ENCODE measurements at regions not wholly inside any gene's neighbourhood (a gene's known extent, or its start where the extent isn't known, plus 50 kb on each side); places are given as distances from the start of the nearest gene placed in this dataset.
"Not testable (repeated sequence)": the region's sequence is repeated elsewhere in the genome, so short reads cannot be mapped to it uniquely, and the experiment has no call there.

DNA sequence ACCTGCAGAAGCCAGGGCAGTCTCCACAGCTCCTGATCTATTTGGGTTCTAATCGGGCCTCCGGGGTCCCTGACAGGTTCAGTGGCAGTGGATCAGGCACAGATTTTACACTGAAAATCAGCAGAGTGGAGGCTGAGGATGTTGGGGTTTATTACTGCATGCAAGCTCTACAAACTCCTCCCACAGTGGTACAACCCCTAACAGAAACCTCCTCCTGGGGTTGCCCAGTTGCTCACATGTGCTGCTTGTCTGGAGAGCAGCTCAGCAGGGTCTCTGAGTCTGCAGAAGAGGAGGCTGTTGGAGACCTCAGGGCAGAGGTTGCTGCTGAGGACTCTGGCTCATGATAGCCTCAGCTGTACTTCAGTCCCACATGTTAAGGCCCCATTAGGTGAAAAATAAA, 1269.1 kb downstream of the RPIA start:
- DNase-seq (ENCODE audit: low read depth in 2 of 2): not testable (repeated sequence)

DNA sequence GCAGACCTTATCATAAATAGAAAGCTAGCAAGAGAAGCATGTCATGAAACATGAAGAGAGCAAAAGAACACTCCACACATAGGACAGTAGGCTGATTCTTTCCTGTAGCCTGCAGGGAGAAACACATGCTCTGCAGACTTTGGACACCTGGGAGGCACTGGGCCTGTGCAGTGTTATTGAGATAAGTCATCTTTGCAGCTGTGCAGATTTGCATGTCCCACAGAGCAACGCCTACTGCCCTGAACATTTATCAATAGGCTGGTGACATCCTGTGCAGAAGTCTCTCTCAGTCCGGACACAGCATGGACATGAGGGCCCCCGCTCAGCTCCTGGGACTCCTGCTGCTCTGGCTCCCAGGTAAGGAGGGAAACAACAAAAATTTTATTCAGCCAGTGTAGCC, 1277.1 kb downstream of the RPIA start:
- DNase-seq (ENCODE audit: low read depth in 2 of 2): not testable (repeated sequence)

GRCh38 chr2:89969190-89969589, 1277.7 kb downstream of the RPIA start:
- not testable (repeated sequence) for DNase-seq (ENCODE audit: low read depth in 2 of 2)

DNA sequence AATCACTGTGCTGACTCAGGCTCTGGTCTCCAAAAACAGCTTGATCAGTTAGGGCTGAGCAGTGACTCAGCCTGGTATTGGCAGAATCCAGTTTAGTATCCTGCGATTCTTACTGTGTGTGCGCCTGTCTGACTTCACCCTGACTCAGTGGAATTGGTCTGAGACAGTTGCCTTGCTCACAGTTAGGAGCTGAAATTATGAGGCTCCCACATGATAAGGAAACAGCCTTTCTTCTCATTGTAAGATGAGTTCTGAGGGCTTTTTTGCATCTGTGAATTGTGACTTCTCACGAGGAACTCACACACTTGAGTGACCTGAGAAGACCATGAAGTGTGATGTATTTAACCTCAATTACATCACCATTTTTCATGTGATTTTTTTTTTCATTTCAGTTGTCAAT, 1282.4 kb downstream of the RPIA start:
- DNase-seq (ENCODE audit: low read depth in 2 of 2): not testable (repeated sequence)

GRCh38 chr2:89979826-89980537, 1288.5 kb downstream of the RPIA start:
- not testable (repeated sequence) for DNase-seq (ENCODE audit: low read depth in 2 of 2)

DNA sequence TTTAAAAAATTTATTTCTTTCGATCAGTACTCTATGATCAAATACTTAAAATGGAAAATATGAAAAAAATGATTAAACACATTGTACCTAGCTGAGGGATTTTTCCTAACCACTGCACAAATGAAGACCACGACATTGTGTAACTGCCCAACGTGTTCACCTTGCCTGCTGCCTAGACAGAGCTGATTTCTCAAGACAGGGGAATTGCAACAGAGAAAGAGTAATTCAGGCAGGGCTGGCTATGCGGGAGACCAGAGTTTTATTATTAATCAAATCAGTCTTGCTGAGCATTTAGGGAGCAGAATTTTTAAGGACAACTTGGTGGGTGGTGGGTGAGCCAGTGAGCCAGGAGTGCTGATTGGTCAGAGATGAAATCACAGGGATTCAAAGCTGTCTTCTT, 1290.8 kb downstream of the RPIA start:
- not testable (repeated sequence) for DNase-seq (ENCODE audit: low read depth in 2 of 2)

GRCh38 chr2:89985650-89986049, 1294.2 kb downstream of the RPIA start:
- DNase-seq (ENCODE audit: low read depth in 2 of 2): not testable (repeated sequence)

GRCh38 chr2:89986532-89986931, 1295.1 kb downstream of the RPIA start:
- not testable (repeated sequence) for DNase-seq (ENCODE audit: low read depth in 2 of 2)

DNA sequence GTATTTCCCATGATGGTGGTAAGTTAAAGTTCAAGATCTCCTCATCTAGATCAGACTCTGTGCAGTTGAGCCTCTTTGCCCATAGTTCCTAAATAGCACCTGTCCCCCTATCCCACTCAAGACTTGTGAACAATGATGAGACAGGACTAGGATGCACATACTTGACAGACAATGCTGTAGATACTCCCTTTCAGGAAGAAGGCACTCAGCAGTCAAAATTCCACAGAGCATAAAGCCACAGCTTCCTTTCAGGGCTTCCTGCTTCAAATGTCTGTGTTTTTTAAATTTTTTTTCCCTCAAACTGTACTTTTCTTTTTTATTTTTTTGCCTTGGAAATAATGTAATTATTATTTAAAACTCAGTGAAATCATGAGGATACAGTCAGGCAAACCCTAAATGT, 1305.3 kb downstream of the RPIA start:
- DNase-seq (ENCODE audit: low read depth in 2 of 2): not testable (repeated sequence)

DNA sequence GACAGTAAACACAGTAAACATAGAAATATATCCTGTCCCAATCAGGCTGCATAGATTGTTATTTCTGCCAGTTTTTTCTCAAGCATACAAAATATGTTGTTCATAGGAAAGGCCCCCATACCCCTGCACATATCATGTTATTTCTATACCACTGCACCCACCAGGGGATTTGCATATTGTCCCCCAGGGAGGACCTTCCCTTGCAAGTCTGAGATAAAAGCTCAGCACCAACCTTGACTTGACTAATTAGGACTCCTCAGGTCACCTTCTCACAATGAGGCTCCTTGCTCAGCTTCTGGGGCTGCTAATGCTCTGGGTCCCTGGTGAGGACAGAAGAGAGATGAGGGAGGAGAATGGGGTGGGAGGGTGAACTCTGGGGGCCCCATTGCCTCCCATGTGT, 1313.1 kb downstream of the RPIA start:
- not testable (repeated sequence) for DNase-seq (ENCODE audit: low read depth in 2 of 2)

- not testable (repeated sequence) for DNase-seq (ENCODE audit: low read depth in 2 of 2)
Measured at GRCh38 chr2:90010442-90011100, 1319.1 kb downstream of the RPIA start.

GRCh38 chr2:90011101-90011443, 1319.6 kb downstream of the RPIA start:
- DNase-seq (ENCODE audit: low read depth in 2 of 2): not testable (repeated sequence)

GRCh38 chr2:90019908-90020307, 1328.4 kb downstream of the RPIA start:
- DNase-seq (ENCODE audit: low read depth in 2 of 2): not testable (repeated sequence)

DNA sequence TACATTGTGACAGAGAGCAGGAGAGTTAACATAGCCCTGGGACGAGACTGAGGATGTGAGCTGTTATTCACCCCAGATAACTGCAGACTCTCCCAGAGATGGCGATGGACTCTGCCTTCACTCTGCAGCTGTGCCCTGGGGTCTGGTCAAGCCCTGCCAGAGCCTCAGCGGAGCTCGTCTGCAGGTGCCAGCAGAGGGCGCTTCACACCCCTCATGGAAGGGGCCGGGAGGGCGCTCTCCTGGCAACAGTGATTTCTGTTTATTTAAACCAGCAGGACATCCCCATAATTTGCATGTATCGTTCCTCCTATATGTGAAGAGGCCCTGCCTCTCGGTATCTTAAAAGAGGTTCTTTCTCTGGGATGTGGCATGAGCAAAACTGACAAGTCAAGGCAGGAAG, 1329.8 kb downstream of the RPIA start:
- DNase-seq (ENCODE audit: low read depth in 2 of 2): not testable (repeated sequence)

DNA sequence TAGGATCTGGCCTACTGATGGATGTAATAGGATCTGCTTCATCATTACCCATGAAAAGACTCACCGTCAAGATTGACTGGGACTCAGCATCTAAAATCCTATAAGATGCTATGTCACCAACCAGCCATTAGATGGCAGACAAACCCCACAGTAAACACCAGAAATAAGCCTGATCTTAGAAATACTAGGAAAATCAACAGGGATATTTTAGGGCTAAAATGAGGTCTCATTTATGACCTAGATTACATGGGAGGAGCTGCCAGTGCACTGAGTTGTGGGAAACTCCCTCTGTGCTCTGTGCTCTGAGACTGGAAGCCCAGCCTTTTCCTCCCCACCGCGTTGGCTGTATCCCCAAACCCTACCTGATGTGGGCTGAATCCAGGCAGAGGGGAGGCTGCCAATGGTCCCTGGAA, 1335.8 kb downstream of the RPIA start:
- DNase-seq (ENCODE audit: low read depth in 2 of 2): not testable (repeated sequence)

- DNase-seq (ENCODE audit: low read depth in 2 of 2): not testable (repeated sequence)
Measured at GRCh38 chr2:90028381-90029079, 1337.1 kb downstream of the RPIA start.

DNA sequence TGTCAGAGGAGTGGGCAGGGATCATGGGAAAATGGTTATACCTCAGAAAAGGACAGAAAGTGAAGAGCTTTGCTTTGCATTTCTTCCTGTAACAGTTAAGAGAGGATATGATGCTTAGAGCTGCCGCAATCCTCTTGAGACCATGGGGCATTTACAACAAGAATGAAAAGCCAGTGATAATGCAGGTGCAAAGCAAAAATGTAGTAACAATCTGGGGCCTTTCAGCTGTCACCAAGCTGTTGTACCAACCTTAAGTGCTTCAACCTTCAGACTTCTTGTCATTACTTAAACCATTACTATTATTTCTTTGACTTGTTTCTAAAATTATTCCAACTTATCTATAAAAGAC, 1337.6 kb downstream of the RPIA start:
- not testable (repeated sequence) for DNase-seq (ENCODE audit: low read depth in 2 of 2)

- not testable (repeated sequence) for DNase-seq (ENCODE audit: low read depth in 2 of 2)
Measured at GRCh38 chr2:90032269-90032668, 1340.8 kb downstream of the RPIA start.

DNA sequence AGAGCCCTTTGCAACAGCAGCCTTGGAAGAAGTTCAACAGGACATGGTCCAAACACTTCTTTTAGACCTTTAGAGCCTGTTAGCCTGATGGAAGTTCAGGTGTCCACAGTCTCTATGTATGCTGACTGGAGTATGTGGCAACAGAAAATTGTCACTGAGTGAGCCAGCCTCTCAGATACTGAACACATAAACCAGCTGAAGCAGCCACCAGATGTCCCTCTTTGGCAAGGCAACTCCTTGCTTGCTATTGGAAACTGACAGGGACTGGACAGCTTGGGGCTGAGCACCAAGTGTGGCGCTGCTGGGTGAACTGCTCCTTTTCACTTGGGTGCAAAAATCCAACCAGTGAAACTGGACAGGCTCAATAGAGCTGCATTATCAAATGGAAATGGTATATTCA, 1344.9 kb downstream of the RPIA start:
- DNase-seq (ENCODE audit: low read depth in 2 of 2): not testable (repeated sequence)

- DNase-seq (ENCODE audit: low read depth in 2 of 2): not testable (repeated sequence)
Measured at GRCh38 chr2:90039093-90039492, 1347.6 kb downstream of the RPIA start.

DNA sequence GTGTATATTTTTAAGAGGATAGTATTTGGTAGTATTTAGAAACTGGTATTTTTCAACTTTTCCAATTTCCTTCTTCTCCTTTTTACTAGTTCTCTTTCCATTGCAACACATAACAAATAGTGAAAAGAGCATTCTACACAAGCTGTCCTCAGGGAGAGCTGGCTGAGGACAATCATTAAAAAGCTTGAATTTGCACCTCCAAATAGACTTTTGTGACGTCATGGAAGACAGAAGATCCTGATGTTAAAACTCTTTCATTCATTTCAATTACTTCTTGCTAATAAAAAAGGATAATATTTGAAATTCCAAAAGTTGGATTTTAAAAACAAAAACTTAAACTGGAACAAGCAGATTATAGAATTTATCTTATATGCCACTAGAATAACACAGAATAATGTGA, 1356.3 kb downstream of the RPIA start:
- not testable (repeated sequence) for DNase-seq (ENCODE audit: low read depth in 2 of 2)

DNA sequence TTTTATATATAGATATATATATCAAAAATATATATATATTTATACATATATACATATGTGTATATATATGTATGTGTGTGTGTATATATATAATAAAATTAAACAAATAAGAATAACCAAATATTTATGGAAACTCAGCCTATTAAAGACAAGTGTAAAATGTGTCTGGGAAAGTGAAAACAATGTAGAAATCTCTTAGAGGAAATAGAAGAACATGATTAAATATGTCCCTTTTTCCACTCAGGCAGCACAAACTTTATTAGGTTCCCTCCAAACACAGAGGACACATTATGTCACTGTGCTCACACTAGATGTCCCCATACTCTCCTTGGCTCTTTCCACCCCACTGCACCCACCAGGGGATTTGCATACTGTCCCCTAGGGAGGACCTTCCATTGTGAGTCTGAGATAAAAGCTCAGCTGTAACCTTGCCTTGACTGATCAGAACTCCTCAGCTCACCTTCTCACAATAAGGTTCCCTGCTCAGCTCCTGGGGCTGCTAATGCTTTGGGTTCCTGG, 1360.7 kb downstream of the RPIA start:
- DNase-seq (ENCODE audit: low read depth in 2 of 2): not testable (repeated sequence)

Measured in fibroblast of skin of left biceps (primary cell).